ENCODE measurements at regions not wholly inside any gene's neighbourhood (a gene's known extent, or its start where the extent isn't known, plus 50 kb on each side); places are given as distances from the start of the nearest gene placed in this dataset.
A peak's percentile ranks its signal among the peaks of the same experiment; 100 is the strongest.

GRCh38 chr3:87088430-87088992 is 97.6 kb upstream of the VGLL3 start:
- H3K9me3 ChIP-seq (replicated peaks in 1 of 2; ENCODE audit: control insufficient read depth in 1 of 2, insufficient read depth in 1 of 2, low read length in 2 of 2): no peaks in the 10 kb centered on the region
- H3K27me3 ChIP-seq (ENCODE audit: control insufficient read depth in 2 of 2, insufficient read depth in 2 of 2, low read length in 2 of 2): no peaks in the 10 kb centered on the region
- 22% methylated on average over 9 of the region's 15 CpGs for WGBS (ENCODE audit: insufficient coverage)
- Mint-ChIP-seq H3K4me3 (peak overlapping the region; percentile 93), H3K4me1 (peaks cover 16% of the 10 kb centered on the region), H3K9me3 (peaks cover 0 to 1% (median 0%) of the 10 kb centered on the region in 7 donors), H3K27me3 (ENCODE audit: low read depth in 3 of 3) (peaks cover 0 to 1% (median 0%) of the 10 kb centered on the region in 3 donors), H3K27ac (peak overlapping the region in 6 of 7 donors; percentile 80 to 89 (median 86)), H3K36me3 (no peaks in the 10 kb centered on the region)
- peak overlapping the region; percentile 88 for H3K4me2 ChIP-seq (replicated peaks; ENCODE audit: extremely low read depth, low read length, poor library complexity, severe bottlenecking)
- TF ChIP-seq CTCF (IDR thresholded peaks at IDR 0.05): no peak
- H3K27ac ChIP-seq (ENCODE audit: low read depth in 1 of 2, low read length in 2 of 2): peak overlapping the region; percentile 57 to 84
- DNase-seq: no peak
- no peaks in the 10 kb centered on the region for H4K20me1 ChIP-seq (ENCODE audit: insufficient read depth, low read length)
- peak overlapping the region; percentile 78 for H3K9ac ChIP-seq (ENCODE audit: insufficient read depth, low read length, poor library complexity, severe bottlenecking)
- H3K4me3 ChIP-seq (replicated peaks in 1 of 3; ENCODE audit: low read depth in 2 of 3, low read length in 3 of 3): peak overlapping the region; percentile 81 to 90 (median 90)
- peaks cover 5 to 6% of the 10 kb centered on the region in 2 donors for H3K4me1 ChIP-seq (ENCODE audit: control insufficient read depth in 1 of 2, insufficient read depth in 2 of 2, low read length in 2 of 2)
- no peaks in the 10 kb centered on the region for H3K79me2 ChIP-seq (ENCODE audit: insufficient read depth, low read length)
- no peaks in the 10 kb centered on the region for H3K36me3 ChIP-seq (replicated peaks in 1 of 2; ENCODE audit: control insufficient read depth in 1 of 2, insufficient read depth in 2 of 2, low read length in 2 of 2)
- intact Hi-C loops (cut with micrococcal nuclease): no loop called here
- peak overlapping the region; percentile 96 for H2AFZ ChIP-seq (ENCODE audit: insufficient read depth, low read depth, low read length, poor library complexity, severe bottlenecking)

- no peak overlapping the region for H3K27ac Mint-ChIP-seq
- H3K4me1 ChIP-seq (ENCODE audit: control insufficient read depth in 1 of 2, insufficient read depth in 2 of 2, low read length in 2 of 2): peaks cover 3 to 5% of the 10 kb centered on the region in 2 donors
- DNase-seq: no peak
- no peak for TF ChIP-seq CTCF (IDR thresholded peaks at IDR 0.05)
- peaks cover 0 to 3% (median 3%) of the 10 kb centered on the region in 3 donors for H3K27me3 Mint-ChIP-seq (ENCODE audit: low read depth in 3 of 3)
- H2AFZ ChIP-seq (ENCODE audit: insufficient read depth, low read depth, low read length, poor library complexity, severe bottlenecking): no peak overlapping the region
- no peaks in the 10 kb centered on the region for H3K79me2 ChIP-seq (ENCODE audit: insufficient read depth, low read length)
- H3K9me3 ChIP-seq (replicated peaks in 1 of 2; ENCODE audit: control insufficient read depth in 1 of 2, insufficient read depth in 1 of 2, low read length in 2 of 2): no peaks in the 10 kb centered on the region
- 0% methylated on average over 1 of the region's 5 CpGs for WGBS (ENCODE audit: insufficient coverage)
- no peaks in the 10 kb centered on the region for H4K20me1 ChIP-seq (ENCODE audit: insufficient read depth, low read length)
- no peaks in the 10 kb centered on the region for H3K9me3 Mint-ChIP-seq
- H3K27ac ChIP-seq (ENCODE audit: low read depth in 1 of 2, low read length in 2 of 2): no peak overlapping the region
- no peaks in the 10 kb centered on the region for H3K36me3 Mint-ChIP-seq
- no peak overlapping the region for H3K4me2 ChIP-seq (replicated peaks; ENCODE audit: extremely low read depth, low read length, poor library complexity, severe bottlenecking)
- intact Hi-C loops (cut with micrococcal nuclease): no loop called here
- no peak overlapping the region for H3K4me3 Mint-ChIP-seq
- no peak overlapping the region for H3K9ac ChIP-seq (ENCODE audit: insufficient read depth, low read length, poor library complexity, severe bottlenecking)
- no peaks in the 10 kb centered on the region for H3K36me3 ChIP-seq (replicated peaks in 1 of 2; ENCODE audit: control insufficient read depth in 1 of 2, insufficient read depth in 2 of 2, low read length in 2 of 2)
- H3K27me3 ChIP-seq (ENCODE audit: control insufficient read depth in 2 of 2, insufficient read depth in 2 of 2, low read length in 2 of 2): no peaks in the 10 kb centered on the region
- H3K4me3 ChIP-seq (replicated peaks in 1 of 3; ENCODE audit: low read depth in 2 of 3, low read length in 3 of 3): no peak overlapping the region
- H3K4me1 Mint-ChIP-seq: peaks cover 10% of the 10 kb centered on the region
These were observed 93.9 kb upstream of the VGLL3 start for GRCh38 chr3:87084868-87085267.

Measured in CD14-positive monocyte (primary cell).